GM12864 (cell line): ENCODE measurements at regions not wholly inside any gene's neighbourhood (a gene's known extent, or its start where the extent isn't known, plus 50 kb on each side); places are given as distances from the start of the nearest gene placed in this dataset.

Experiments used
- DNase-seq: peaks from one replicate; pipeline ENCODE4 v3.0.0-alpha.2; 2011; ENCODE audit warnings: low read depth
- H3K4me3 ChIP-seq: 2 replicates; pipeline ENCODE4 v1.5.1; 2011; ENCODE audit warnings: mild to moderate bottlenecking, low read depth, low read length, control low read depth
- CTCF ChIP-seq: IDR thresholded peaks from 2 replicates; pipeline ENCODE4 v1.5.1; 2011; ENCODE audit warnings: low read depth, mild to moderate bottlenecking, moderate library complexity, low read length, control low read depth, inconsistent platforms; ENCODE audit errors: missing control alignments

DNA sequence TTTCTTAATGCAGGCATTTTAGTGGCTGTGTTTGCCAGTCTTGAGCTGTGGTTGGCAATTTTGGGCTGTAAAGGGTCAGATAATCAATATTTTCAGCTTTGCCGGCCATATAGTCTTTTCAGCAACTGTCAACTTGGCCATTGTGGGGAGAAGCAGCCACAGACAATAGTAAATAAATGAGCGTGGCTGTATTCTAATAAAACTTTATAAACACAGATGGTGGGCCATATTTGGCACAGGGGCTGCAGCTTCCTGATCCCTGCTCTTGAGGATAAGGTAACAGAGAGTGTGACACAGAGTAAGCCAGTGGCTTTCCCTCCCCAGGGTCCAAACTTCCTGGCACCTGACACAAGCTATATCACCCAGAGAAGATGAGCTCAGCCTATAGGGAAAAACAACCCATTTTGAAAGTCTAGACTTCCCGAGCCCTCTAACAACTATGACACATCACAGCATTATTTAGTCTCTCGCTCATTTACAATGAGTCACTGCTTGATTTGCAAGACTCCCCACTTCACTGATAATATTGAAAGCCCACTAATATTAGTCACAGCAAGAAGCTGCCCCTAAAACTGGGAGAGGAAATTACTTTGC is 163.1 kb upstream of the TMPO start:
- no peak for DNase-seq
- TF ChIP-seq CTCF, result no peak
- no peak overlapping the region for H3K4me3 ChIP-seq

GRCh38 chr12:98352835-98353234 is 162.6 kb upstream of the TMPO start:
- no peak for DNase-seq
- no peak for TF ChIP-seq CTCF
- H3K4me3 ChIP-seq, result no peak overlapping the region

DNA sequence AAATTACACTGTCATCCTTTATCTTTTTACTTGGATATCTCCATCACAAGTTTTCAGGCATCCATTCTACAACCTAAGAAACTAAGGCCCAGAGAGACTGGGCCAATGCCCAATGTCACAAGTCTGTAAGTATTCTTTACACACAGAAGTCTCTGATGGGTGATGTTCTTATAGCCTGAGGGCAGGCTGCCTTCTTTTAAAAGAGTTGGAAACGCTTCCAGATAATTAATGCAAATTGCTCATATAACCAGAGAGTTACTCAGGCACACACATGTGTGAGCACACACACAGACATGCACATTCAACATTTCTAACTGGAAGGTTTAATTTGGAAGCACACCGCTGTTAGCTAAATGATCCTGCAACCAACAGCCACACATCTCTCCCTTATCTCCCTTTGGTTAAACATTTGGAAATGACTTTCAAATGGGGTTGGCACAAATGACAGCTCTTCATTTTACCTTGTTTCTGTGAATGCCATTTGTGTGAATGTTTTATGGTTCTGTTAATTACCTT is 160.8 kb upstream of the TMPO start:
- TF ChIP-seq CTCF, result no peak
- H3K4me3 ChIP-seq, result no peak overlapping the region
- no peak for DNase-seq

GRCh38 chr12:98355322-98355721 is 160.1 kb upstream of the TMPO start:
- no peak for DNase-seq
- H3K4me3 ChIP-seq, result no peak overlapping the region
- no peak for TF ChIP-seq CTCF

- H3K4me3 ChIP-seq, result no peak overlapping the region
- no peak for TF ChIP-seq CTCF
- DNase-seq, result no peak
These were observed 159.5 kb upstream of the TMPO start for GRCh38 chr12:98355933-98356332.

- no peak for TF ChIP-seq CTCF
- H3K4me3 ChIP-seq, result no peak overlapping the region
These were observed 157.2 kb upstream of the TMPO start for GRCh38 chr12:98358144-98358543.

GRCh38 chr12:98359856-98360255 is 155.5 kb upstream of the TMPO start:
- DNase-seq, result no peak
- H3K4me3 ChIP-seq, result no peak overlapping the region
- no peak for TF ChIP-seq CTCF

More at GRCh38 chr12:98358144-98358543, 157.2 kb upstream of the TMPO start:
- no peak for DNase-seq
